Endodermal cell (in vitro differentiated cells): ENCODE measurements at regions not wholly inside any gene's neighbourhood (a gene's known extent, or its start where the extent isn't known, plus 50 kb on each side); places are given as distances from the start of the nearest gene placed in this dataset.

Experiments
- DNase-seq: peaks from one replicate; pipeline ENCODE4 v3.0.0-alpha.2; 2017
- H3K27ac ChIP-seq: 2 replicates; pipeline ENCODE4 v1.5.1; 2013; ENCODE audit warnings: mild to moderate bottlenecking, low read depth, low read length, moderate library complexity
- H3K27me3 ChIP-seq: 2 replicates; pipeline ENCODE4 v1.6.1; 2013; ENCODE audit warnings: mild to moderate bottlenecking, low read length, moderate library complexity; ENCODE audit not compliant: insufficient read depth, control insufficient read depth, poor library complexity, severe bottlenecking
- H3K36me3 ChIP-seq: 2 replicates; pipeline ENCODE4 v1.7.0; 2013; ENCODE audit warnings: mild to moderate bottlenecking, low read length, moderate library complexity; ENCODE audit not compliant: control insufficient read depth, insufficient read depth
- H3K4me1 ChIP-seq: one replicate; pipeline ENCODE4 v1.7.0; 2013; ENCODE audit warnings: low read length; ENCODE audit not compliant: control insufficient read depth, insufficient read depth
- H3K4me3 ChIP-seq: 2 replicates; pipeline ENCODE4 v1.5.1; 2013; ENCODE audit warnings: mild to moderate bottlenecking, low read length, moderate library complexity
- H3K9ac ChIP-seq: 2 replicates; pipeline ENCODE4 v1.6.1; 2013; ENCODE audit warnings: mild to moderate bottlenecking, low read length, moderate library complexity; ENCODE audit not compliant: poor library complexity, severe bottlenecking; ENCODE audit errors: extremely low read depth
- H3K9me3 ChIP-seq: 2 replicates; pipeline ENCODE4 v1.6.1; 2013; ENCODE audit warnings: mild to moderate bottlenecking, low read length, moderate library complexity; ENCODE audit not compliant: control insufficient read depth
- H3K27ac Mint-ChIP-seq: 2 replicates; pipeline ENCODE4 v1.8.0; 2020; ENCODE audit warnings: mixed read lengths
- H3K27me3 Mint-ChIP-seq: 2 replicates; pipeline ENCODE4 v1.8.0; 2021; ENCODE audit warnings: mild to moderate bottlenecking, mixed read lengths; ENCODE audit not compliant: insufficient read depth
- H3K36me3 Mint-ChIP-seq: 2 replicates; pipeline ENCODE4 v1.8.0; 2020; ENCODE audit warnings: low read depth, mixed read lengths
- H3K4me1 Mint-ChIP-seq: 2 replicates; pipeline ENCODE4 v1.8.0; 2020; ENCODE audit warnings: mixed read lengths
- H3K4me3 Mint-ChIP-seq: 2 replicates; pipeline ENCODE4 v1.8.0; 2020; ENCODE audit warnings: mild to moderate bottlenecking, moderate library complexity, mixed read lengths
- H3K9me3 Mint-ChIP-seq: 2 replicates; pipeline ENCODE4 v1.8.0; 2020; ENCODE audit warnings: mild to moderate bottlenecking, mixed read lengths
- CTCF ChIP-seq: fragments of 200-600 bp; sonication (generic); conservative IDR thresholded peaks from 2 replicates; pipeline ENCODE4 v1.5.0; 2021; ENCODE audit warnings: antibody characterized with exemption, mild to moderate bottlenecking
- WGBS, 2 experiments: methylation state at CpG; one replicate each; pipeline versions ENCODE4 v1.1.5 to v1.1.7; 2013; ENCODE audit warnings: missing lambda C conversion rate in 2 of 2, mixed read lengths in 1 of 2; ENCODE audit not compliant: insufficient coverage in 1 of 2, insufficient read length in 1 of 2; 5-methylcytosine and 5-hydroxymethylcytosine counted together

- WGBS, 2 experiments, result 92 to 100% methylated on average over 2 to 3 of the region's 3 CpGs
These were observed 169.4 kb downstream of the DAD1 start for GRCh38 chr14:22419620-22420019.

GRCh38 chr14:22418631-22419030, 170.4 kb downstream of the DAD1 start:
- Histone ChIP-seq H3K36me3 (no peaks in the 10 kb centered on the region), H3K9me3 (no peaks in the 10 kb centered on the region), H3K9ac (no peak overlapping the region), H3K4me1 (no peaks in the 10 kb centered on the region), H3K4me3 (no peak overlapping the region), H3K27me3 (no peaks in the 10 kb centered on the region), H3K27ac (no peak overlapping the region)
- no peaks in the 10 kb centered on the region for H3K36me3 Mint-ChIP-seq
- H3K27me3 Mint-ChIP-seq, result no peaks in the 10 kb centered on the region
- H3K4me1 Mint-ChIP-seq, result peaks cover 13% of the 10 kb centered on the region
- H3K4me3 Mint-ChIP-seq, result no peak overlapping the region
- no peak overlapping the region for H3K27ac Mint-ChIP-seq
- no peak for TF ChIP-seq CTCF
- no peaks in the 10 kb centered on the region for H3K9me3 Mint-ChIP-seq
- 79 to 88% methylated on average over 4 to 5 of the region's 5 CpGs for WGBS, 2 experiments
- DNase-seq, result no peak

More at GRCh38 chr14:22419620-22420019, 169.4 kb downstream of the DAD1 start:
- no peak for TF ChIP-seq CTCF
- H3K4me3 Mint-ChIP-seq, result no peak overlapping the region
- Histone ChIP-seq H3K27ac (no peak overlapping the region), H3K36me3 (no peaks in the 10 kb centered on the region), H3K9ac (no peak overlapping the region), H3K9me3 (no peaks in the 10 kb centered on the region), H3K4me3 (no peak overlapping the region), H3K4me1 (no peaks in the 10 kb centered on the region), H3K27me3 (no peaks in the 10 kb centered on the region)
- H3K27me3 Mint-ChIP-seq, result no peaks in the 10 kb centered on the region
- no peak for DNase-seq
- no peaks in the 10 kb centered on the region for H3K36me3 Mint-ChIP-seq
- H3K27ac Mint-ChIP-seq, result no peak overlapping the region
- H3K4me1 Mint-ChIP-seq, result peaks cover 13% of the 10 kb centered on the region
- no peaks in the 10 kb centered on the region for H3K9me3 Mint-ChIP-seq

GRCh38 chr14:22417914-22418313, 171.1 kb downstream of the DAD1 start:
- Histone ChIP-seq H3K36me3 (no peaks in the 10 kb centered on the region), H3K27me3 (no peaks in the 10 kb centered on the region), H3K9me3 (no peaks in the 10 kb centered on the region), H3K4me3 (no peak overlapping the region), H3K27ac (no peak overlapping the region), H3K9ac (no peak overlapping the region), H3K4me1 (no peaks in the 10 kb centered on the region)
- no peak for TF ChIP-seq CTCF
- H3K27me3 Mint-ChIP-seq, result no peaks in the 10 kb centered on the region
- H3K9me3 Mint-ChIP-seq, result no peaks in the 10 kb centered on the region
- WGBS, 2 experiments, result 93 to 100% methylated on average over 1 to 5 of the region's 5 CpGs
- H3K27ac Mint-ChIP-seq, result no peak overlapping the region
- no peak for DNase-seq
- H3K4me1 Mint-ChIP-seq, result peaks cover 20% of the 10 kb centered on the region
- no peak overlapping the region for H3K4me3 Mint-ChIP-seq
- no peaks in the 10 kb centered on the region for H3K36me3 Mint-ChIP-seq
